Adipocyte (in vitro differentiated cells): ENCODE measurements at regions not wholly inside any gene's neighbourhood (a gene's known extent, or its start where the extent isn't known, plus 50 kb on each side); places are given as distances from the start of the nearest gene placed in this dataset.

ENCODE experiments used
- DNase-seq: peaks from one replicate; pipeline ENCODE4 v3.0.0-alpha.2; 2015; ENCODE audit warnings: low read depth
- H3K27me3 ChIP-seq: replicated peaks from 2 replicates; pipeline ENCODE4 v1.7.0; 2013; ENCODE audit warnings: mild to moderate bottlenecking, low read length, moderate library complexity; ENCODE audit not compliant: control insufficient read depth, insufficient read depth
- H3K36me3 ChIP-seq: 2 replicates; pipeline ENCODE4 v1.7.0; 2013; ENCODE audit warnings: low read length, mild to moderate bottlenecking, moderate library complexity; ENCODE audit not compliant: control insufficient read depth, insufficient read depth, severe bottlenecking
- H3K4me1 ChIP-seq: 2 replicates; pipeline ENCODE4 v1.7.0; 2013; ENCODE audit warnings: mild to moderate bottlenecking, low read length, moderate library complexity; ENCODE audit not compliant: control insufficient read depth, insufficient read depth
- H3K4me3 ChIP-seq: 2 replicates; pipeline ENCODE4 v1.7.0; 2013; ENCODE audit warnings: mild to moderate bottlenecking, low read length, moderate library complexity
- H3K9ac ChIP-seq: 2 replicates; pipeline ENCODE4 v1.7.0; 2013; ENCODE audit warnings: mild to moderate bottlenecking, low read length, moderate library complexity
- H3K9me3 ChIP-seq: 2 replicates; pipeline ENCODE4 v1.7.0; 2013; ENCODE audit warnings: mild to moderate bottlenecking, low read length, moderate library complexity; ENCODE audit not compliant: control insufficient read depth

DNA sequence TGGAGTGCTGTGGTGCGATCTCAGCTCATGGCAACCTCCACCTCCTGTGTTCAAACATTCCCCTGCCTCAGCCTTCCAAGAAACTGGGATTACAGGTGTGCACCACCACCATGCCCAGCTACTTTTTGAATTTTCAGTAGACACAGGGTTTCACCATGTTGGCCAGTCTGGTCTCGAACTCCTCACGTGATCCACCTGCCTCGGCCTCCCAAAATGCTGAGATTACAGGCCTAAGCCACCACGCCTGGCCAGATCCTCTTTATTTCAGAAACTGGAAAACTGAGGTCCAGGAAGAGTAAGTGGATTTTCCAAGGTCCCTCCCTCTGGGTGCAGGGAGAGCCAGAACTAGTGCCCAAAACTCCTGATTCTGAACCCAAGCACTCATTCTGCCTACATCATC lies 413.1 kb upstream of the AUTS2 start:
- H3K4me1 ChIP-seq, result no peaks in the 10 kb centered on the region
- no peak for DNase-seq
- no peaks in the 10 kb centered on the region for H3K36me3 ChIP-seq
- no peaks in the 10 kb centered on the region for H3K27me3 ChIP-seq
- H3K9ac ChIP-seq, result no peak overlapping the region
- no peaks in the 10 kb centered on the region for H3K9me3 ChIP-seq
- H3K4me3 ChIP-seq, result no peak overlapping the region

- no peak overlapping the region for H3K4me3 ChIP-seq
- no peaks in the 10 kb centered on the region for H3K9me3 ChIP-seq
- H3K9ac ChIP-seq, result no peak overlapping the region
- H3K4me1 ChIP-seq, result peaks cover 8% of the 10 kb centered on the region
- no peaks in the 10 kb centered on the region for H3K27me3 ChIP-seq
- no peaks in the 10 kb centered on the region for H3K36me3 ChIP-seq
- no peak for DNase-seq
Observed at GRCh38 chr7:69186974-69187373, 411.3 kb upstream of the AUTS2 start.

GRCh38 chr7:69187824-69188333 lies 410.4 kb upstream of the AUTS2 start:
- Histone ChIP-seq H3K4me3 (no peak overlapping the region), H3K36me3 (no peaks in the 10 kb centered on the region), H3K9me3 (no peaks in the 10 kb centered on the region), H3K27me3 (no peaks in the 10 kb centered on the region), H3K4me1 (peaks cover 8% of the 10 kb centered on the region), H3K9ac (no peak overlapping the region)
- no peak for DNase-seq

DNA sequence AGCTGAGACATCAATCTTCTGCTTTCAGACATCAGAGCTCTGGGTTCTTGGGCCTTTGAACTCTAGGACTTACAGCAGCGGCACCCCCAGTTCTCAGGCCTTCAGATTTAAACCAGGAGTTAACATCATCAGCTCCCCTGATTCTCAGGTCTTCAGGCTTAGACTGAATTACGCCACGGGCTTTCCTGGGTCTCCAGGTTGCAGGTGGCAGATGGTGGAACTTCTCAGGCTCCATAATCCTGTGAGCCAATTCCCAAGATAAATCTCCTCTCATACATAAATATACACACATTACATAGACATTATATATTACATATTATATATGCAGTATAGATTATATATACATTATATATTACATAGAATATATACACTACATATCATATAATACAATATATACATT lies 408.9 kb upstream of the AUTS2 start:
- H3K9ac ChIP-seq, result no peak overlapping the region
- H3K36me3 ChIP-seq, result no peaks in the 10 kb centered on the region
- H3K9me3 ChIP-seq, result peaks cover 3% of the 10 kb centered on the region
- peaks cover 8% of the 10 kb centered on the region for H3K4me1 ChIP-seq
- H3K27me3 ChIP-seq, result no peaks in the 10 kb centered on the region
- H3K4me3 ChIP-seq, result no peak overlapping the region
- no peak for DNase-seq

- DNase-seq, result no peak
- H3K4me3 ChIP-seq, result no peak overlapping the region
- H3K27me3 ChIP-seq, result no peaks in the 10 kb centered on the region
- no peaks in the 10 kb centered on the region for H3K36me3 ChIP-seq
- H3K9me3 ChIP-seq, result peaks cover 3% of the 10 kb centered on the region
- no peak overlapping the region for H3K9ac ChIP-seq
- peaks cover 8% of the 10 kb centered on the region for H3K4me1 ChIP-seq
Observed at GRCh38 chr7:69190025-69190424, 408.2 kb upstream of the AUTS2 start.

DNA sequence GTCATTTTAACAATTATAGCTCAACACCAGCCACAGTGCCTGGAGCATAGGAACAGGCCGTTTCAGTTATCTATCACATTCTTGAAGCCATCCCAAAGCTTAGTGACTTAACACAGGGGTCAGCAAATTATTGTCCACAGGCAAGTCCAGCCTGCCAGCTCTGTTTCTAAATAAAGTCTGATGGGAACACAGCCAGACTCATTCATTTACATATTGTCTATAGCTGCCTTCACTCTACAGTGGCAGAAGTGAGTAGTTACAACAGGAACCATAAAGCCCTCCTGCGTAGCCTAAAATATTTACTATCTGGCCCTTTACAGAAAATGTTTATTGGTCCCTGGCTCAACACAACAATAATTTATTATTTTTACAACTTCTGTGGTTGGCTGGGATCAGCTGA lies 407.5 kb upstream of the AUTS2 start:
- H3K9me3 ChIP-seq, result peaks cover 3% of the 10 kb centered on the region
- peaks cover 8% of the 10 kb centered on the region for H3K4me1 ChIP-seq
- H3K36me3 ChIP-seq, result no peaks in the 10 kb centered on the region
- H3K9ac ChIP-seq, result no peak overlapping the region
- no peak for DNase-seq
- no peaks in the 10 kb centered on the region for H3K27me3 ChIP-seq
- no peak overlapping the region for H3K4me3 ChIP-seq

DNA sequence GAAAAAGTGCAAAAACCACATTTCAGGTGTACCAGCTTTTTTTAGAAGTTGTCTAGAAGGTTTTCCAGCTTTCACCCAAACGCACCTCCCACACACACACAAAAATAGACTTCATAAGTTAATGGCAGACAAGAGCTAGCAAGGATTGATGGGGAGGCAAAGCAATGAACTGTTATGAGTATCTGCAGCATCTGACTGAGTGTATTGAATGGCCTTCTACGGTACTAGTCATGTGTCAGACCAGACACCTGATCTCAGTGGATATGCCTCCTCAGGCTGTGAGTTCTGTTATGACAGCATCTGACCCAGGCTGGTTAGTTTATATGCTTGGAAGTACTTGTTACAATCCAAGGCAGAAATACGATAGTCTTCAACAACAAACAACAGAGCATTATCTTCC lies 406.1 kb upstream of the AUTS2 start:
- DNase-seq, result no peak
- Histone ChIP-seq H3K9me3 (peaks cover 12% of the 10 kb centered on the region), H3K9ac (no peak overlapping the region), H3K4me3 (no peak overlapping the region), H3K27me3 (no peaks in the 10 kb centered on the region), H3K4me1 (peaks cover 8% of the 10 kb centered on the region), H3K36me3 (no peaks in the 10 kb centered on the region)

- no peaks in the 10 kb centered on the region for H3K27me3 ChIP-seq
- no peak for DNase-seq
- no peak overlapping the region for H3K4me3 ChIP-seq
- H3K9ac ChIP-seq, result no peak overlapping the region
- no peaks in the 10 kb centered on the region for H3K36me3 ChIP-seq
- peaks cover 8% of the 10 kb centered on the region for H3K4me1 ChIP-seq
- peaks cover 12% of the 10 kb centered on the region for H3K9me3 ChIP-seq
Observed at GRCh38 chr7:69193061-69193460, 405.2 kb upstream of the AUTS2 start.

DNA sequence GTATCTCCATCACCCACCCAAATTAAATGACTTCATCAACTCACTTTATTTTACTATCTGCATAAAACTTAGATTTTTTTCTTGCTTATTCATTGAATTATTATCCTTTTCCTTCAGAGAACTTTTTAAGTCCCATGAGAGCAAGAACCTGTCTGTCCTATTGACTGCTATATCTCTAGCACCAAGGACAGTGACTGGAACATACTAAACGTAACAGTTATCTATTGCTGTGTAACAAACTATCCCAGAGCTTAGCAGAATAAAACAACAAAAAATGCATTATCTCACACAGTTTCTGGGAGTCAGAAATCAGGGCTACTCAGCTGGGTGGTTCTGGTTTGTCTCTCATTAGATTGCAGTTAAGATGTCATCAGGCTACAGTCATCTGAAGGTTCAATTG lies 401.7 kb upstream of the AUTS2 start:
- DNase-seq, result no peak
- Histone ChIP-seq H3K27me3 (no peaks in the 10 kb centered on the region), H3K4me1 (no peaks in the 10 kb centered on the region), H3K9me3 (peaks cover 12% of the 10 kb centered on the region), H3K4me3 (no peak overlapping the region), H3K9ac (no peak overlapping the region), H3K36me3 (no peaks in the 10 kb centered on the region)

DNA sequence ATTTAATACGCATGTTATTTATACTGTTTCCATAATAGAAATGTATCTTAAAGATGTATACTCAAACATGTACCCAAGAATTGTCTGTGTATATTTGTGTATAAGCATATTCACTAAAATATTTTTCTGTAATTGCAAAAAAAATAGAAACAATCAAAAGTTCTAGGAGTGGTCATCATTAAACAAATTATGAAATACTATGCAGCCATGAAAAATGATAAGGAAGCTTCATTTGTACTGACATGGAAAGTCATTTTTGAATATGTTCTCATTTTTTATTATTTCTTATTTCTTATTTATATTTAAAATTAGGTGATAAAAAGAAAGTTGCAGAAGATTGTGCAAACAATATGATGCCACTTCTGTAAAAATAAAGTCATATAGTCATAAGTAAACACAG lies 400.0 kb upstream of the AUTS2 start:
- Histone ChIP-seq H3K9me3 (peaks cover 12% of the 10 kb centered on the region), H3K27me3 (no peaks in the 10 kb centered on the region), H3K9ac (no peak overlapping the region), H3K4me3 (no peak overlapping the region), H3K4me1 (no peaks in the 10 kb centered on the region), H3K36me3 (no peaks in the 10 kb centered on the region)
- DNase-seq, result no peak

DNA sequence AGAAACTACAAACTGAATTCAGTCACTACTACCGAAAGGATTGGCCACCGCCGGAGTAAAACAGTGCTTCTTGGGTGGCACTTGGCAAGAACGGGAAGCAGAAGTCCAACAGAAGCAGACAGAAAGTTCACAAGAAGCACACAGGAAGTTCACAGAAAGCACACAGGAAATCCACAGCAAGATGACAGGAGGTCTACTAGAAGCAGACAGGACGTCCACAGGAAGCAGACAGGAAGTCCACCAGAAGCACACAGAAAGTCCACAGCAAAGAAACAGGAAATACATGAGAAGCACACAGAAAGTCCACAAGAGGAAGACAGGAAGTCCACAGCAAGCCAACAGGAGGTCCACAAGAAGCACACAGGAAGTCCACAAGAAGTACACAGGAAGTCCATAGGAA lies 399.2 kb upstream of the AUTS2 start:
- no peak for DNase-seq
- Histone ChIP-seq H3K36me3 (no peaks in the 10 kb centered on the region), H3K9me3 (peaks cover 10% of the 10 kb centered on the region), H3K27me3 (no peaks in the 10 kb centered on the region), H3K4me1 (no peaks in the 10 kb centered on the region), H3K4me3 (no peak overlapping the region), H3K9ac (no peak overlapping the region)

GRCh38 chr7:69199661-69200060 lies 398.6 kb upstream of the AUTS2 start:
- no peak overlapping the region for H3K4me3 ChIP-seq
- H3K36me3 ChIP-seq, result no peaks in the 10 kb centered on the region
- H3K27me3 ChIP-seq, result no peaks in the 10 kb centered on the region
- H3K9ac ChIP-seq, result no peak overlapping the region
- DNase-seq, result no peak
- peaks cover 9% of the 10 kb centered on the region for H3K9me3 ChIP-seq
- H3K4me1 ChIP-seq, result no peaks in the 10 kb centered on the region
